ENCODE measurements at regions not wholly inside any gene's neighbourhood (a gene's known extent, or its start where the extent isn't known, plus 50 kb on each side); places are given as distances from the start of the nearest gene placed in this dataset.

DNA sequence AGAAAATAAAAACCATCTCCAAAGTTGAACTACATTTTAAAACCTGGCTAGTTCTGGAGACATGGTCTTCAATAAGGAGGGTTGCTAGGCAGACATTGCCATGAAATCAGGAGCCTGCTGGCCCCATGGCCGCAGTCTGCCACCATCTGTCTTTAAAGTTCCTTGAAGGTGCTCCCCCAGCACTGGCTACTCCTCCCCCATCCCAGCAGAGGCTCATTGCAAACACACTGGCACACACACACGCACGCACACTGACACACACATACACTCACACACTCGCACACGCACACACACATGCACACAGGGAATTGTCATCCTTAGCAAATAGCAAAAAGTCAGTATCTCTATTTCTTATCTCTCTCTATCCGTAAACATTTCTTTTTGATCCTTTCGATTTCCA, 68.4 kb downstream of the ZIC5 start:
- Mint-ChIP-seq H3K9me3 (no peaks in the 10 kb centered on the region), H3K27me3 (peaks cover 51% of the 10 kb centered on the region), H3K4me3 (no peak overlapping the region), H3K4me1 (no peaks in the 10 kb centered on the region), H3K27ac (no peak overlapping the region), H3K36me3 (ENCODE audit: low read depth) (no peaks in the 10 kb centered on the region)
- ChIA-PET CTCF (no interaction called here), POLR2A (no interaction called here)
- no peak for TF ChIP-seq CTCF (IDR thresholded peaks at IDR 0.05)
- DNase-seq (no peak), ATAC-seq (ENCODE audit: low read depth) (no peak)
- intact Hi-C loops (cut with micrococcal nuclease): no loop called here

DNA sequence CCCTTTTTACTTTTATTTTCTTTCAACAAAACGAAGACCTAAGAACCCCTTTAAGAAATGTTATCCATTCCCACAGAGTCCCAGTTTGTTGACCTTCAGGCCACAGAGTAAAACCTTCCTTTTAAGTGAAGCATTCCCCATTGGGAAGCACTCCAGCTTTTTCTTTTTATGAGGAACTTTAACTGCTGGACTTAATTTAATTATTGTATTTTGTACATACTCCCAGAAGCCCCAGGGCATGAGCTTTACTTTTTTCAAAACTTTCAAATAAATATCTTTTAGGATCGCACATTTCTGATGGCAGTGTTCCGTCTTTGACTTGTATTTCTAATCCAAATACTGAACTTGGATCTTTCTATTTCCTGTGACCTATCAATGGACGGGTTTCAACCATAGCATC, 68.9 kb downstream of the ZIC5 start:
- TF ChIP-seq CTCF (IDR thresholded peaks at IDR 0.05): no peak
- no peak overlapping the region for H3K27ac Mint-ChIP-seq
- no peaks in the 10 kb centered on the region for H3K36me3 Mint-ChIP-seq (ENCODE audit: low read depth)
- DNase-seq (no peak), ATAC-seq (ENCODE audit: low read depth) (no peak)
- intact Hi-C loops (cut with micrococcal nuclease): no loop called here
- peaks cover 56% of the 10 kb centered on the region for H3K27me3 Mint-ChIP-seq
- CTCF ChIA-PET: no interaction called here
- POLR2A ChIA-PET: no interaction called here
- H3K4me3 Mint-ChIP-seq: no peak overlapping the region
- no peaks in the 10 kb centered on the region for H3K4me1 Mint-ChIP-seq
- H3K9me3 Mint-ChIP-seq: no peaks in the 10 kb centered on the region

DNA sequence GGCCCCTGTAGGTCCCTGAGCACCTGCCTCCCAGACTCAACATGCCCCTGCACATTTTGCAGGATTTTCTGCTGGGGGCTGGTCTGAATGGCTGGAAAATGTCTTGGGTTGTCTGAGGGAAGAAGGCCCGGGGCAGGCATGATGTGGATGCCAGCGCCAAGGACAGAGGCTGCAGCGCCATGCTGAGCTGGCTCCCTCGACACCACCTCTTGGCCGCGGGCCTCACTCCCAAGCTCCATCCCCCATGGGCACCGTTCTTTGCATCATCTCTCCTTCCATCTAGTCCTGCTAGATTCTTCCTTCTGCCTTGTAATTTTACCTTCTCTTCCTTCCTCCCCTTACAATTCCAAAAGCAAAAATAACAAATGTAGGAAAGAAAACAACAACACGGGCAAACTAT, 70.6 kb downstream of the ZIC5 start:
- Mint-ChIP-seq H3K4me1 (no peaks in the 10 kb centered on the region), H3K27ac (no peak overlapping the region), H3K36me3 (ENCODE audit: low read depth) (no peaks in the 10 kb centered on the region), H3K27me3 (peaks cover 62% of the 10 kb centered on the region), H3K4me3 (no peak overlapping the region), H3K9me3 (no peaks in the 10 kb centered on the region)
- DNase-seq (no peak), ATAC-seq (ENCODE audit: low read depth) (no peak)
- POLR2A ChIA-PET: no interaction called here
- intact Hi-C loops (cut with micrococcal nuclease): loop anchor here (1.0 kb wide), 2 partner anchors 334 to 613 kb away; no protein-coding TSS in a partner anchor
- CTCF ChIA-PET: interaction anchor here (0.8 to 2.0 kb wide), 4 partner anchors 11 to 614 kb away, joined by 3 to 10 read pairs (median 7); no protein-coding TSS in a partner anchor
- no peak for TF ChIP-seq CTCF (IDR thresholded peaks at IDR 0.05)

DNA sequence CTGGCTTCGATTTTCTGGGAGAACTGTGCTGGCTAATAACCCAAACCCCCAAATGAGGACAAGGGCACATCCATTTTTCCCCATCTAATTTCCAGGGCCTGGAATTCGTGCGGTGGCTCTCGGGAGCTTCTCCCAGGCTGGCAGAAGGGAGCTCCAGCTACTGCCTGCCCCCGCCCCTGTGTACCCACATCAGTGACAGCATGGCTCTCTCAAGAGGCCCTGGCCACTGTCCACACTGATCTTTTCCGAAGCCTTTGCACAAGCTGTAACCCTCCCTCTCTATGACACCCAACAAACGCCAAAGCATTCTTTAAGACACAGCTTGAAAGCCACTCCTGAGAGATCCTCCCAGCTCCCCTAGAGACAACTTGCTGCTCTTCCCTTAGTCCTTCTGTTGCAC, 73.1 kb downstream of the ZIC5 start:
- POLR2A ChIA-PET: no interaction called here
- no peak for ATAC-seq (ENCODE audit: low read depth)

DNA sequence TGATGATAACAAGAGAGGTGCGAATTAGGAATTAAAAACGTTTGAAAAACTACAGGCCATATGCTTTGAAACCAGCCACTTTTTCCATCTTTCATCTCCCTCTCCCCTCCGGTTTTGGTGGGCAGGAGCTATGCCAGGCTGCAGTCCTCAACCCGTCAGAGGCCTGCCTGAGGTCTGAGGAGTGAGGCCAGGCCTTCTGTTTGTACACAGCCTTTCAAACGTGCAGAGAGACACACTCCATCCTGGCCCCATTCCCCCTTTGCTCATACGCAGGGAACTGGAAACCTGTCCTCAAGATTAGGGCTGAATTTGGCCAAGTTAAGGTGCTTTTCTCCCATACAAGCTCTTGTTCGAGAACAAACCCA, 74.5 kb downstream of the ZIC5 start:
- ATAC-seq (ENCODE audit: low read depth) (no peak), DNase-seq (no peak)
- POLR2A ChIA-PET: no interaction called here
- H3K36me3 Mint-ChIP-seq (ENCODE audit: low read depth): no peaks in the 10 kb centered on the region
- H3K4me1 Mint-ChIP-seq: peaks cover 28% of the 10 kb centered on the region
- H3K27ac Mint-ChIP-seq: no peak overlapping the region
- CTCF ChIA-PET: no interaction called here
- peaks cover 62% of the 10 kb centered on the region for H3K27me3 Mint-ChIP-seq
- no peaks in the 10 kb centered on the region for H3K9me3 Mint-ChIP-seq
- no peak overlapping the region for H3K4me3 Mint-ChIP-seq
- no peak for TF ChIP-seq CTCF (IDR thresholded peaks at IDR 0.05)
- intact Hi-C loops (cut with micrococcal nuclease): no loop called here

More for the DNA sequence above, 73.1 kb downstream of the ZIC5 start:
- CTCF ChIA-PET: interaction anchor here (0.9 kb wide), 1 partner anchor 10 kb away, joined by 3 read pairs; no protein-coding TSS in a partner anchor
- DNase-seq: no peak
- TF ChIP-seq CTCF (IDR thresholded peaks at IDR 0.05): no peak
- intact Hi-C loops (cut with micrococcal nuclease): no loop called here
- no peak overlapping the region for H3K4me3 Mint-ChIP-seq
- H3K27ac Mint-ChIP-seq: no peak overlapping the region
- peaks cover 69% of the 10 kb centered on the region for H3K27me3 Mint-ChIP-seq
- no peaks in the 10 kb centered on the region for H3K9me3 Mint-ChIP-seq
- no peaks in the 10 kb centered on the region for H3K36me3 Mint-ChIP-seq (ENCODE audit: low read depth)
- H3K4me1 Mint-ChIP-seq: peaks cover 19% of the 10 kb centered on the region
